GM21423 (cell line): ENCODE measurements at regions not wholly inside any gene's neighbourhood (a gene's known extent, or its start where the extent isn't known, plus 50 kb on each side); places are given as distances from the start of the nearest gene placed in this dataset.

Experiments used
- ATAC-seq: cut with Tn5 transposase; IDR thresholded peaks from one replicate; pipeline ENCODE4 v1.9.1; 2021; ENCODE audit warnings: mild to moderate bottlenecking, moderate library complexity; ENCODE audit not compliant: unreplicated experiment

GRCh38 chr4:183846951-183847350 is 58.2 kb upstream of the STOX2 start:
- ATAC-seq: no peak

GRCh38 chr4:183848805-183849204 is 56.3 kb upstream of the STOX2 start:
- no peak for ATAC-seq

GRCh38 chr4:183852910-183853547 is 52.1 kb upstream of the STOX2 start:
- no peak for ATAC-seq

GRCh38 chr4:183853548-183853940 is 51.6 kb upstream of the STOX2 start:
- no peak for ATAC-seq
